ENCODE measurements at regions not wholly inside any gene's neighbourhood (a gene's known extent, or its start where the extent isn't known, plus 50 kb on each side); places are given as distances from the start of the nearest gene placed in this dataset.

DNA sequence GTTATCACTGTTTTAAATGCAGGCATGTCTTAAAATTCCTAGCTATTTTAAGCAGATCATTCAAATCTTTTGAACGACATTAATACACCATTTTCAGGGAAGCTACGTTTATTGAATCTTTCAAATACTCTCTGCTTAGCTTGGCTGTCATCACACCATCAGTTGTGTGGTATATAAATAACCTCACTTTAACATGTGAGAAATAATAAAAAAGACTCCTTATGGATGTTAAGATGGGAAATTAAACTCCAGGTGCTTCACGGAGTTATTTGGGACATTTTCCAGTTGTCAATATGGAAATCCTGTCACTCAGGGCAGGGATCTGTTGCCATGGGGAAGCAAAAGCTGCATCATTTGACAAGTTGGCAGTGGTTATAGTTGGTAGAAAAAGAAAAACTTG is 649.2 kb upstream of the CDH2 start:
- Histone ChIP-seq H3K4me3 (ENCODE audit: extremely low read depth in 1 of 4, insufficient read depth in 2 of 4, low read depth in 3 of 4, low read length in 4 of 4) (no peak overlapping the region), H3K23ac (ENCODE audit: insufficient read length) (no peak overlapping the region), H2BK120ac (replicated peaks; ENCODE audit: low read depth, low read length) (no peak overlapping the region), H3K79me1 (ENCODE audit: low read depth, low read length) (no peaks in the 10 kb centered on the region), H3K4me2 (ENCODE audit: insufficient read depth in 1 of 2, low read depth in 2 of 2, low read length in 2 of 2) (no peak overlapping the region), H2BK15ac (ENCODE audit: low read length) (no peak overlapping the region), H3K18ac (ENCODE audit: extremely low read depth, low read length) (no peak overlapping the region), H4K8ac (ENCODE audit: extremely low read depth, insufficient read depth, low read length) (no peak overlapping the region), H3K9ac (replicated peaks in 1 of 4; ENCODE audit: extremely low read depth in 1 of 4, low read depth in 3 of 4, low read length in 3 of 4) (no peak overlapping the region), H3K27ac (ENCODE audit: low read depth, low read length) (no peak overlapping the region), H2BK12ac (ENCODE audit: low read depth, low read length) (no peak overlapping the region), H4K5ac (ENCODE audit: insufficient read length, low read depth, low read length) (no peak overlapping the region), H3K27me3 (replicated peaks in 1 of 4; ENCODE audit: control insufficient read depth in 3 of 4, extremely low read depth in 1 of 4, insufficient read depth in 3 of 4, low read length in 3 of 4) (no peaks in the 10 kb centered on the region), H3K4me1 (replicated peaks in 1 of 4; ENCODE audit: control insufficient read depth in 3 of 4, insufficient read depth in 4 of 4, low read length in 3 of 4) (peaks cover 0 to 7% (median 2%) of the 10 kb centered on the region in 4 experiments; a peak in 5 of 7 replicates), H2BK5ac (ENCODE audit: low read depth, low read length) (no peak overlapping the region), H2AK5ac (ENCODE audit: low read depth, low read length) (no peak overlapping the region), H3K14ac (ENCODE audit: insufficient read length) (no peak overlapping the region), H2AFZ (ENCODE audit: low read length) (no peak overlapping the region), H4K20me1 (replicated peaks in 1 of 2; ENCODE audit: control insufficient read depth in 1 of 2, insufficient read depth in 2 of 2, low read length in 2 of 2) (no peaks in the 10 kb centered on the region), H3K79me2 (ENCODE audit: control insufficient read depth in 1 of 2, insufficient read depth in 2 of 2, low read length in 2 of 2) (no peaks in the 10 kb centered on the region), H2BK20ac (ENCODE audit: low read length) (no peak overlapping the region), H4K91ac (replicated peaks; ENCODE audit: insufficient read length, low read length) (no peak overlapping the region), H3K23me2 (ENCODE audit: low read depth, low read length) (no peaks in the 10 kb centered on the region), H3K9me3 (ENCODE audit: insufficient read depth in 2 of 2, low read depth in 1 of 2, low read length in 1 of 2) (no peaks in the 10 kb centered on the region), H3K4ac (replicated peaks; ENCODE audit: insufficient read length, low read depth, low read length) (no peak overlapping the region), H3K56ac (replicated peaks; ENCODE audit: insufficient read length, low read depth, low read length) (no peak overlapping the region), H3K36me3 (ENCODE audit: control insufficient read depth in 2 of 4, insufficient read depth in 4 of 4, low read length in 3 of 4) (no peaks in the 10 kb centered on the region)
- no peak for DNase-seq (ENCODE audit: low read depth in 1 of 2, low spot score in 2 of 2)
- no peak for FAIRE-seq
- POLR2A ChIA-PET (ENCODE audit: partially characterized antibody) = no interaction called here
- no peak for TF ChIP-seq SIX5 (IDR thresholded peaks at IDR 0.05; ENCODE audit: low read depth, low read length)
- WGBS, 2 experiments (ENCODE audit: extremely low coverage in 1 of 2, insufficient coverage in 1 of 2, insufficient read length in 1 of 2, insufficient replicate concordance in 2 of 2, low coverage in 1 of 2, low lambda C conversion rate in 2 of 2, missing lambda C conversion rate in 1 of 2) = 95% methylated on average over 3 of the region's 3 CpGs; no CpG with 5 or more reads in 1 of the 2 experiments
- CTCF ChIA-PET (ENCODE audit: partially characterized antibody) = interaction anchor here (0.8 kb wide), 1 partner anchor 11 kb away, joined by 4 read pairs; no protein-coding TSS in a partner anchor
